ENCODE measurements at regions not wholly inside any gene's neighbourhood (a gene's known extent, or its start where the extent isn't known, plus 50 kb on each side); places are given as distances from the start of the nearest gene placed in this dataset.

DNA sequence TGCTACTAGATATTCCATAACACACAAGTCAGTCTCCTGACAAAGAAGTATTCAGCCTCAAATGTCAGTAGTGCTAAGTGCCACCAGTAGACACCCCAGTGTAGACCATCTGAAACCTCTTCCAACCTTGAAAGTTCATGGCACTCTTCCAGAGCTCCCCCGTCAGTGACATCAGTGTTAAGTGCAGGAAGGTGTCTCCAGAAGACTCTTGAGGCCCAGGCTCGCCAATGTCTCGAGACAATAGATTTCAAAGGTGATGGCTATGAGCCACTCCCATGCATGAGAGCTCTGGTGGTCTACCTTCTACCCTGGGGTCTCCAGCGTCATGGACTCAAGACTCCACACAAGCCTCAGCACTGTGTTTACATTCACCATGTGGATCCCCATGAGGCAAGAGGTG, 183.8 kb downstream of the SMAD2 start:
- in situ Hi-C loops (cut with MboI) (loop anchor here (5.0 to 10.0 kb wide), 3 partner anchors 152 to 652 kb away; no protein-coding TSS in a partner anchor), intact Hi-C loops (cut with micrococcal nuclease) (no loop called here)
- Histone ChIP-seq H3K4me3 (no peak overlapping the region), H4K20me1 (replicated peaks; ENCODE audit: control insufficient read depth, insufficient read depth, low read length) (no peaks in the 10 kb centered on the region), H3K27ac (ENCODE audit: extremely low read depth, low read depth, low read length) (no peak overlapping the region), H3K4me1 (replicated peaks in 1 of 2; ENCODE audit: control insufficient read depth in 2 of 2, insufficient read depth in 2 of 2, low read length in 2 of 2) (peaks cover 0 to 4% of the 10 kb centered on the region in 2 experiments; a peak in 2 of 5 replicates), H3K9ac (ENCODE audit: insufficient read depth in 1 of 2, low read depth in 2 of 2, low read length in 2 of 2) (no peak overlapping the region), H3K79me2 (ENCODE audit: control insufficient read depth, insufficient read depth, low read length) (no peaks in the 10 kb centered on the region), H3K9me3 (replicated peaks; ENCODE audit: control insufficient read depth, insufficient read depth, low read depth, low read length) (no peaks in the 10 kb centered on the region), H3K27me3 (ENCODE audit: control insufficient read depth in 2 of 2, insufficient read depth in 2 of 2, low read length in 2 of 2) (peaks cover 0 to 6% of the 10 kb centered on the region in 2 experiments; a peak in 1 of 5 replicates), H3K9me1 (ENCODE audit: control insufficient read depth, insufficient read depth, low read length) (no peaks in the 10 kb centered on the region), H2AFZ (ENCODE audit: low read depth, low read length) (no peak overlapping the region), H3K36me3 (ENCODE audit: control insufficient read depth, insufficient read depth, low read length) (no peaks in the 10 kb centered on the region), H3K4me2 (ENCODE audit: insufficient read depth, low read length) (no peak overlapping the region)
- TF ChIP-seq, protein P1, sequence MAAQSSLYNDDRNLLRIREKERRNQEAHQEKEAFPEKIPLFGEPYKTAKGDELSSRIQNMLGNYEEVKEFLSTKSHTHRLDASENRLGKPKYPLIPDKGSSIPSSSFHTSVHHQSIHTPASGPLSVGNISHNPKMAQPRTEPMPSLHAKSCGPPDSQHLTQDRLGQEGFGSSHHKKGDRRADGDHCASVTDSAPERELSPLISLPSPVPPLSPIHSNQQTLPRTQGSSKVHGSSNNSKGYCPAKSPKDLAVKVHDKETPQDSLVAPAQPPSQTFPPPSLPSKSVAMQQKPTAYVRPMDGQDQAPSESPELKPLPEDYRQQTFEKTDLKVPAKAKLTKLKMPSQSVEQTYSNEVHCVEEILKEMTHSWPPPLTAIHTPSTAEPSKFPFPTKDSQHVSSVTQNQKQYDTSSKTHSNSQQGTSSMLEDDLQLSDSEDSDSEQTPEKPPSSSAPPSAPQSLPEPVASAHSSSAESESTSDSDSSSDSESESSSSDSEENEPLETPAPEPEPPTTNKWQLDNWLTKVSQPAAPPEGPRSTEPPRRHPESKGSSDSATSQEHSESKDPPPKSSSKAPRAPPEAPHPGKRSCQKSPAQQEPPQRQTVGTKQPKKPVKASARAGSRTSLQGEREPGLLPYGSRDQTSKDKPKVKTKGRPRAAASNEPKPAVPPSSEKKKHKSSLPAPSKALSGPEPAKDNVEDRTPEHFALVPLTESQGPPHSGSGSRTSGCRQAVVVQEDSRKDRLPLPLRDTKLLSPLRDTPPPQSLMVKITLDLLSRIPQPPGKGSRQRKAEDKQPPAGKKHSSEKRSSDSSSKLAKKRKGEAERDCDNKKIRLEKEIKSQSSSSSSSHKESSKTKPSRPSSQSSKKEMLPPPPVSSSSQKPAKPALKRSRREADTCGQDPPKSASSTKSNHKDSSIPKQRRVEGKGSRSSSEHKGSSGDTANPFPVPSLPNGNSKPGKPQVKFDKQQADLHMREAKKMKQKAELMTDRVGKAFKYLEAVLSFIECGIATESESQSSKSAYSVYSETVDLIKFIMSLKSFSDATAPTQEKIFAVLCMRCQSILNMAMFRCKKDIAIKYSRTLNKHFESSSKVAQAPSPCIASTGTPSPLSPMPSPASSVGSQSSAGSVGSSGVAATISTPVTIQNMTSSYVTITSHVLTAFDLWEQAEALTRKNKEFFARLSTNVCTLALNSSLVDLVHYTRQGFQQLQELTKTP (IDR thresholded peaks at IDR 0.05; ENCODE audit: low read depth in 1 of 2, partially characterized antibody in 2 of 2) = no peak
- TF ChIP-seq EP400 (IDR thresholded peaks at IDR 0.05) = no peak
- no peak for TF ChIP-seq RREB1 (CRISPR knock-in tag; IDR thresholded peaks at IDR 0.05)
- TF ChIP-seq, protein P2, sequence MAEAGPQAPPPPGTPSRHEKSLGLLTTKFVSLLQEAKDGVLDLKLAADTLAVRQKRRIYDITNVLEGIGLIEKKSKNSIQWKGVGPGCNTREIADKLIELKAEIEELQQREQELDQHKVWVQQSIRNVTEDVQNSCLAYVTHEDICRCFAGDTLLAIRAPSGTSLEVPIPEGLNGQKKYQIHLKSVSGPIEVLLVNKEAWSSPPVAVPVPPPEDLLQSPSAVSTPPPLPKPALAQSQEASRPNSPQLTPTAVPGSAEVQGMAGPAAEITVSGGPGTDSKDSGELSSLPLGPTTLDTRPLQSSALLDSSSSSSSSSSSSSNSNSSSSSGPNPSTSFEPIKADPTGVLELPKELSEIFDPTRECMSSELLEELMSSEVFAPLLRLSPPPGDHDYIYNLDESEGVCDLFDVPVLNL (CRISPR knock-in tag; IDR thresholded peaks at IDR 0.05; ENCODE audit: low read depth) = no peak
- TF ChIP-seq KHSRP (IDR thresholded peaks at IDR 0.05) = no peak
- POLR2A ChIA-PET = interaction anchor here (1.1 kb wide), 1 partner anchor 368 kb away, joined by 3 read pairs; no protein-coding TSS in a partner anchor
- CTCF ChIA-PET (ENCODE audit: low intra/inter-chr PET ratio) = no interaction called here
- no peak for FAIRE-seq
- no TSS peak for BruUV-seq (replicated peaks)
- no peak for ATAC-seq
- WGBS (ENCODE audit: insufficient coverage, low coverage, missing lambda C conversion rate) = 0% methylated on average over 4 of the region's 4 CpGs
- DNase-seq (ENCODE audit: extremely low read depth in 1 of 4, low spot score in 3 of 4) = no peak

Data from K562 (cell line).